H54 (cell line): ENCODE measurements at regions not wholly inside any gene's neighbourhood (a gene's known extent, or its start where the extent isn't known, plus 50 kb on each side); places are given as distances from the start of the nearest gene placed in this dataset.

Source experiments
- DNase-seq: peaks from one replicate; pipeline ENCODE4 v3.0.0; 2011; ENCODE audit warnings: low spot score, mixed read lengths; ENCODE audit not compliant: insufficient read length
- FAIRE-seq: peaks from 3 replicates; lab custom pipeline; 2011; peaks lifted over from hg19 to GRCh38; lab: Jason Lieb, UNC
- POLR2A ChIP-seq: IDR thresholded peaks from 2 replicates; pipeline ENCODE4 v1.6.1; 2011; ENCODE audit warnings: low read depth, mild to moderate bottlenecking, low read length

DNA sequence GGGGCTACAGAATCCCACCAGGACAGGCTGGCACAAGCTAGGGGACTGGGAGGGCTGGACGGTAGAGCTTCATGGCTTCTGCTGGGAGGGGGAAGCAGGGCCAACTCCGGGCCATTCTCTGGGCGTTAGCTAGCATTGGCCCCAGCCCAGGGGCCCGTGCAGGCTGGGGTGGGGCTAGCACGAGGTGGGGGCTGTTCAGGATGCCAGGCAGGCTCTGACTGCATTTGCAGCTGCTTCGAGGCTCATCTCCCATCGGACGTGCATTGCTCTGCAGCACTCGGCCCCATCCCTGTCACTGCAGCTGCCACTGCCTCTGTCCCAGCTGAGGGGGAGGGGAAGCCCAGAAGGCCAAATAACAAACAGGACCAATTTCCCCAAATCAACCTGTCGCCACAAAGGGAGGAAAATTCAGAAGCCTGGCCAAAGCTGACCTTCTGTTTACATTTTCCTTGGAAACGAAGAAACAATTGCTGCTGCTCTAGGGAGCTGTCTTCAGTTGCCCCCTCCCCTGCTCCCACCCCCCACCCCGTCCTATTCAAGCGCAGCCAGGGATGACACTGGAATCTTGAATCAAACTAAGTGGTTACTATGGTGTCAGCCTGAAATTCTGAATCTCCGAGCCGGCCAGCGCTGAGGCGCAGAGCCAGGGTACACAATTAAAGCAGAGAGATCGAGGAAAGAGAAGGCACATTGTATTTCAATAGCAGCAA lies 138.8 kb upstream of the PRR20G start:
- FAIRE-seq, result no peak
- no peak for TF ChIP-seq POLR2A
- no peak for DNase-seq

GRCh38 chr3:127425505-127426443 lies 137.9 kb upstream of the PRR20G start:
- FAIRE-seq (no peak), DNase-seq (no peak)
- no peak for TF ChIP-seq POLR2A

DNA sequence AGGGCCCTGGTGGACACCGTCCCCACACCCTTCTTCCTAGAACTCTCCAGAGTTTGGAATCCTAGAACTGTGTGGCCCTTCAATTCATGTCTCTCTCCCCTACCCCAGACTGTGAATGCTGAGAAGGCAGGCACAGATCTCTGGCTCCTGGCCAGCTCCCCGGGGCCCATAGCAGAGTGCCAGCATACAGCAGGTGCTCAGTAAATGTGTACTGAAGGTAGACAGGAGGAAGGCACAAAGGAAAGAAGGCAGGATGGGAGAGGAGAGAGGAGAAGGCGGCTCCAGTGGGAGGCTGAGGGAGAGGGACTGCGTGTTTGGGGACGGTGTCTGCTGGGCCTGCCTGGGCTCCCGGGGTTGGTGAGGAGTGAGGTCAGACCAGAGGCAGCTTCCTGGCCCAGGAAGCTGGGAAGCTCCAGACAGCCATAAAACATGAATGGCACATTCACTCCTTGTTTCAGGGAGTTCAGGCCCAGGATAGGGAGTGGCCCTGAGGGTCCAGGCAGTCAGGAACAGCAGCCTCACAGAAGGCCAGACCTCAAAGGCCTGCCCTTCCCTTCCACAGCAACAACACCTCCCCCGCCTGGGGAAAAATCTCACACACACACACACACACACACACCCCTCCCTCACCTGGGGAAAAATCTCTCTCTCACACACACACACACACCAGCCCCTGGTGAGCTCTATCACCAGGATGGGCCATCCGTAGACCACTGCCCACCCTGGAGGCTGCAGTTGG lies 137.1 kb upstream of the PRR20G start:
- FAIRE-seq (no peak), DNase-seq (no peak)
- TF ChIP-seq POLR2A, result no peak

- no peak for TF ChIP-seq POLR2A
- FAIRE-seq (no peak), DNase-seq (no peak)
Observed at GRCh38 chr3:127423856-127424765, 136.3 kb upstream of the PRR20G start.

DNA sequence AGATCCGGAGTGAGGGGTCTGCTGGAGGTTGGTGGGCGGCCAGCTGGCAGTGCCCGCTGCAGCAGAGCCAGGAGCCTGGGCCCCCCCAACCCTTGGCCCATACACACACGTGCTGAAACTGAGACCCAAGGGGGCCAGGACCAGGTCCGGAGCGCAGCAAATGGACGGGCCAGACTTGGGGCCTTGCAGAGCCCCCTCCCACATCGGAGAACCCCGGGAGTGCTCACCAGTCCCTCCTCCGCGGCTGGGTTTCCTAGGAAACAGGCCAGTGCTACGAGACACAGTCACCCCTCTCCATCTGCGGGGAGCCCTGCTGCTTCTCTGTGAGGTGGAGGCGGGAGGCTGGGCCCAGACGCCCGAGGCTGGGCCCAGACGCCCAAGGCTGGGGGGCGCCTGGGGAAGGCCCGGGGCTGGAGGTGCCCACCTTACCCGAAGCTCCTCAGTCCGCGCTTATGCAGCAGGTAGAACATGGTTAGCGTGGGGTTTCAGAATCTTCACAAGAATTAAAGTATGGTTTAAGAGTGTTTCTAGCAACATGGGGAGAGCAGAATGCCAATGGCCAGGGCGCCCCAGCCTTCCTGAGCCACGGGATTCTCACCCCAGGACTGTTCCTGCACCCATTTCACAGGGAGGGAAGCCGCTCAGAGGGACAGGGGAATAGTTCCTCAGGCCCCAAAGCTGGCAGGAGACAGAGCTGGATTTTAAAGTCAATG lies 135.0 kb upstream of the PRR20G start:
- TF ChIP-seq POLR2A, result no peak
- FAIRE-seq (no peak), DNase-seq (no peak)

DNA sequence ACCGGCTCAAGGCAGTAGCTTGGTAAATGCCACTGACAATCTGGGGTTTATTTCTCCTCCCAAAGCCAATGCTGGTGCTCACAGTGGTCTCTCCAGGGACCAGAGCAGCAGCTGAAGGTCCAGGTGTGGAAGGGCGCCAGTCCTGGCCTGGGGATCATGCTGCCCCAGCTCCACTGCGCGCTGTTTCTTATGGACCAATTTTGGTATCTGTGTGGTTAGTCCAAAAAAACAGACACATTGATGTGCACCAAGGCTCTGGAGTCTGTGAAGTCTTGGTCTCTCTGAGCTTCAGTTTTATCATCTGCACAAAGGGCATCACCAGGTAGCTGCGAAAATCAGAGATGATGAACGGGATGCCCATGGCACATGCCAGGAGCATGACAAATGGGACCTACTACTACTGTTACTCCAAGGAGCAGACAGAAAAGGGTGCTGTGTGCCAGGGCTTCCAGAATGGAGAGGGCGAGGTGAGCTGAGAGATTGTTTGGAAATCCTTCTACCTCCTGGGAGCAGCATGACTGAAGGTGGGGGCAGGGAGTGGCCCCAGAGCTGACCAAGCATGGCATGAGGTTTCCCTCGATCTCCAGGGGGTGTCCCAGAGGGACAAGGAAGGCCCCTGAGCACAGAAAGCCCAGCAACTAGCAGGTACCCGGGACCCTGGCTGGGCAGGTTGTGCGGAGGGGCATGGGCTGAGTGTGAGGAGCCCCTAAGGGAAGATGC lies 134.3 kb upstream of the PRR20G start:
- DNase-seq (no peak), FAIRE-seq (no peak)
- TF ChIP-seq POLR2A, result no peak

GRCh38 chr3:127420829-127421228 lies 133.0 kb upstream of the PRR20G start:
- no peak for FAIRE-seq
- no peak for TF ChIP-seq POLR2A
- no peak for DNase-seq

- no peak for FAIRE-seq
- no peak for DNase-seq
- TF ChIP-seq POLR2A, result no peak
Observed at GRCh38 chr3:127419641-127420553, 132.1 kb upstream of the PRR20G start.

GRCh38 chr3:127419182-127419581 lies 131.3 kb upstream of the PRR20G start:
- DNase-seq, result no peak

DNA sequence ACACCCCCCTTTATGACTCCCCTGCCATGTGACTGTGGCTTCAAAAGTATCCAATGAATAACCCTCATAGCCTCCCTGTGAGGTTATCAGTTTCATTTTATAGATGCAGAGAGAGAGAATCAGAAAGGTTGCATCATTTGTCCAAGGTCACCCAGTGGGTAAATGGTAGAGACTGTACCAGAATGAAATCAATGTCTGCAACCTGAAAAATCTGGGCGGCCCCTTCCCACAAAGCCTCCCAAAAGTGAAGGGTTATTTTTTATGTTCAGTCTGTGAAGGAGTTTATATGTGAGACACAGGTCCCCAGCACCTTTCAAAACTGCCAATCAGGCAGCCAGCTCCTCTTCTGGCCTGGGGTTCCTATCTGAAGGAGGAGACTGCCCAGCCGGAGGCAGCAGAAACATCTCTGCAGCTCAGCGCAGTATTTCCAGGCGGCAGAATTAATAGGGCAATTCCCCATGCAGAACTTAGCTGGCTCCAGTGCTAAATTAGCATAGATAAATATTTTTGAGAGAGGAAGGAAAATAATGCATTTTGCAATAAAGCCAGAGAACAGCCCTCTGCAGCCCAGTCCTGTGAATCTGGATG lies 130.8 kb upstream of the PRR20G start:
- no peak for DNase-seq
- no peak for FAIRE-seq
- no peak for TF ChIP-seq POLR2A

More at GRCh38 chr3:127419182-127419581, 131.3 kb upstream of the PRR20G start:
- FAIRE-seq, result no peak
- TF ChIP-seq POLR2A, result no peak
